DOHH2 (cell line): ENCODE measurements at regions not wholly inside any gene's neighbourhood (a gene's known extent, or its start where the extent isn't known, plus 50 kb on each side); places are given as distances from the start of the nearest gene placed in this dataset.

Experiments
- EZH2phosphoT487 ChIP-seq: fragments of 200-600 bp; sonication (generic); IDR thresholded peaks from 2 replicates; pipeline ENCODE4 v1.6.1; 2017; ENCODE audit warnings: borderline replicate concordance, mild to moderate bottlenecking, antibody characterized with exemption, low read length, moderate library complexity, mixed read lengths
- TF ChIP-seq, protein P1 (sequence below): fragments of 200-600 bp; sonication (generic); IDR thresholded peaks from one replicate; pipeline ENCODE4 v1.5.1; 2014; ENCODE audit warnings: antibody characterized with exemption, mild to moderate bottlenecking, low read depth, low read length; ENCODE audit not compliant: poor library complexity, severe bottlenecking

GRCh38 chr1:239944666-239945065 lies 147.0 kb upstream of the FMN2 start:
- TF ChIP-seq, protein P1, sequence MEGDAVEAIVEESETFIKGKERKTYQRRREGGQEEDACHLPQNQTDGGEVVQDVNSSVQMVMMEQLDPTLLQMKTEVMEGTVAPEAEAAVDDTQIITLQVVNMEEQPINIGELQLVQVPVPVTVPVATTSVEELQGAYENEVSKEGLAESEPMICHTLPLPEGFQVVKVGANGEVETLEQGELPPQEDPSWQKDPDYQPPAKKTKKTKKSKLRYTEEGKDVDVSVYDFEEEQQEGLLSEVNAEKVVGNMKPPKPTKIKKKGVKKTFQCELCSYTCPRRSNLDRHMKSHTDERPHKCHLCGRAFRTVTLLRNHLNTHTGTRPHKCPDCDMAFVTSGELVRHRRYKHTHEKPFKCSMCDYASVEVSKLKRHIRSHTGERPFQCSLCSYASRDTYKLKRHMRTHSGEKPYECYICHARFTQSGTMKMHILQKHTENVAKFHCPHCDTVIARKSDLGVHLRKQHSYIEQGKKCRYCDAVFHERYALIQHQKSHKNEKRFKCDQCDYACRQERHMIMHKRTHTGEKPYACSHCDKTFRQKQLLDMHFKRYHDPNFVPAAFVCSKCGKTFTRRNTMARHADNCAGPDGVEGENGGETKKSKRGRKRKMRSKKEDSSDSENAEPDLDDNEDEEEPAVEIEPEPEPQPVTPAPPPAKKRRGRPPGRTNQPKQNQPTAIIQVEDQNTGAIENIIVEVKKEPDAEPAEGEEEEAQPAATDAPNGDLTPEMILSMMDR = no peak
- no peak for TF ChIP-seq EZH2phosphoT487
